Chondrocyte (in vitro differentiated cells): ENCODE measurements at regions not wholly inside any gene's neighbourhood (a gene's known extent, or its start where the extent isn't known, plus 50 kb on each side); places are given as distances from the start of the nearest gene placed in this dataset.
A peak's percentile ranks its signal among the peaks of the same experiment; 100 is the strongest.

Source experiments
- DNase-seq: peaks from one replicate; pipeline ENCODE4 v3.0.0; 2021; ENCODE audit warnings: mixed read lengths, low spot score
- H3K27ac Mint-ChIP-seq: one replicate; pipeline ENCODE4 v1.8.0; 2021; ENCODE audit warnings: mild to moderate bottlenecking, moderate library complexity, mixed read lengths; ENCODE audit not compliant: unreplicated experiment
- H3K27me3 Mint-ChIP-seq: 2 replicates; pipeline ENCODE4 v1.8.0; 2021; ENCODE audit warnings: low read depth, mixed read lengths
- H3K36me3 Mint-ChIP-seq: 2 replicates; pipeline ENCODE4 v1.8.0; 2021; ENCODE audit warnings: low read depth, mixed read lengths
- H3K4me1 Mint-ChIP-seq: 2 replicates; pipeline ENCODE4 v1.8.0; 2021; ENCODE audit warnings: low read depth, mild to moderate bottlenecking, mixed read lengths
- H3K4me3 Mint-ChIP-seq: one replicate; pipeline ENCODE4 v1.8.0; 2021; ENCODE audit warnings: mild to moderate bottlenecking, moderate library complexity, mixed read lengths; ENCODE audit not compliant: unreplicated experiment
- H3K9me3 Mint-ChIP-seq: 2 replicates; pipeline ENCODE4 v1.8.0; 2021; ENCODE audit warnings: low read depth, mixed read lengths
- TF ChIP-seq, protein P1 (sequence below): fragments of 200-600 bp; sonication (generic); IDR thresholded peaks from 2 replicates; pipeline ENCODE4 v1.5.0; 2021; ENCODE audit warnings: antibody characterized with exemption, mild to moderate bottlenecking, moderate library complexity

DNA sequence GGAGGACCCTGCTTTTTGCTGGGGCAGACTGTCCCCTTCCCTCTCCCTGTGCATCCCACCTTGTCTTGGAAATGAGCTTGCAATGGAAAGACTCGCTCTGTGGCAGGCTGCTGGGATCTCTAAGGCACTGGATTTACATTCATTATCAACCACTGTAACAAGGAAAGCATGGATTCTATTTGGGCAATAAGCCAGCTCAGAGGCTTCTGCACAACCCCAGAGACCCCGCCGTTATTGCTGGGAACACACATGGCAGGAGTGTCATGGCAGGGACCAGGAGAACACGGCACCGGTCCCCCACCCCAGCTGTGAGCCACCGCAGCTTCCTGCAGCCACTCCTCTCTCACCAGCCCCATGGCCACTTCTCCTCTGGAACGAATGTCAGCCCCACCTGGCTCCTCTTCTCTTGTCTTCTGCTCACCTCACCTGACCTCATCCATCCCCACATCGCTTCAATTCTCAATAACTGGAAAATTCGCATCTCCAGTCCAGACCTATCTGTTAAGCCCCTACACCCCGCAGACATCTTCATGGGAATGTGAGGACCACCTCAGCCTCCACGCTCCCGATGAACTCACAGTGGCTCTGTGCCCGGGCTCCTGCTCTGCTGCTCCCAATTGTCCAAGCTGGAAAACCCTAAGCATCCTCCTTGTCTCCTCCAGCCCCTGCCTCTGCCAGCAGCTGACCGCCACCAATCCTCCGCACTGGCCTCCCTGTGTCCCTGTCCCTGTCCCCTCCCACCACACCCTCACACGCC, 181.5 kb downstream of the USP12 start:
- no peak overlapping the region for H3K4me3 Mint-ChIP-seq
- DNase-seq: no peak
- H3K9me3 Mint-ChIP-seq: no peaks in the 10 kb centered on the region
- H3K36me3 Mint-ChIP-seq: no peaks in the 10 kb centered on the region
- peaks cover 21% of the 10 kb centered on the region for H3K4me1 Mint-ChIP-seq
- H3K27me3 Mint-ChIP-seq: peaks cover 5% of the 10 kb centered on the region
- H3K27ac Mint-ChIP-seq: no peak overlapping the region
- TF ChIP-seq, protein P1, sequence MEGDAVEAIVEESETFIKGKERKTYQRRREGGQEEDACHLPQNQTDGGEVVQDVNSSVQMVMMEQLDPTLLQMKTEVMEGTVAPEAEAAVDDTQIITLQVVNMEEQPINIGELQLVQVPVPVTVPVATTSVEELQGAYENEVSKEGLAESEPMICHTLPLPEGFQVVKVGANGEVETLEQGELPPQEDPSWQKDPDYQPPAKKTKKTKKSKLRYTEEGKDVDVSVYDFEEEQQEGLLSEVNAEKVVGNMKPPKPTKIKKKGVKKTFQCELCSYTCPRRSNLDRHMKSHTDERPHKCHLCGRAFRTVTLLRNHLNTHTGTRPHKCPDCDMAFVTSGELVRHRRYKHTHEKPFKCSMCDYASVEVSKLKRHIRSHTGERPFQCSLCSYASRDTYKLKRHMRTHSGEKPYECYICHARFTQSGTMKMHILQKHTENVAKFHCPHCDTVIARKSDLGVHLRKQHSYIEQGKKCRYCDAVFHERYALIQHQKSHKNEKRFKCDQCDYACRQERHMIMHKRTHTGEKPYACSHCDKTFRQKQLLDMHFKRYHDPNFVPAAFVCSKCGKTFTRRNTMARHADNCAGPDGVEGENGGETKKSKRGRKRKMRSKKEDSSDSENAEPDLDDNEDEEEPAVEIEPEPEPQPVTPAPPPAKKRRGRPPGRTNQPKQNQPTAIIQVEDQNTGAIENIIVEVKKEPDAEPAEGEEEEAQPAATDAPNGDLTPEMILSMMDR: no peak

DNA sequence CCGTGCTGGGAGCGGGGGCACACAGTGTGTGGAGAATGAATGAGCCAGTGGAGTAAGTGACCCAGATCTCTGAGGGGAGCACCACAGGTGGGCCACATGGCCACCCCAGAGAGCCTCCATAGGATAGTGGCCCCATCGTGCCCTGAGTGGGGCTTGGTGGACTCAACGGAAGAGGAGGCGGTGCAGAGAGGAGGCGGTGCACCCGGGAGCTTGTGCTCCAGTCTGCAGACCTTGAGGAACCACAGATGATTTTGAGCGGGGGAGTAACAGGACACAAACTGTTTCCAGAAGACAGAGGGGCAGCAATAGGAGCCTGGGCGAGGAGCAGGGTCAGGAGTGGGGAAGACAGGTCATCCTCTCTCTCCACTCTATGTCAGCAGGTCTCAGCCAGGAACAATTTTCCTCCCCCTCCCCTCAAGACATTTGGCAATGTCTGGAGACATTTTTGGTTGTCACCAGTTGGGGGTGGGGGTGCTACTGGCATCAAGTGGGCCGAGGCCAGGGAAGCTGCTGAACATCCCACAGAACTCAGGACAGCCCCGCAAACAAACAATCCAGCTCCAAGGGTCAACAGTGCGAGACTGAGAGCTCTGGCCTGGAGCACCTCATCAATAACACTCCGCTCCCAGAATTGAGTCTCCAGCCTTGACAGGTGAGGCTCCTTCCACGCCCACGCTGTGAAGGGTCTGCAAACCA, 182.2 kb downstream of the USP12 start:
- Mint-ChIP-seq H3K27ac (no peak overlapping the region), H3K4me1 (peaks cover 21% of the 10 kb centered on the region), H3K4me3 (no peak overlapping the region), H3K27me3 (peaks cover 4% of the 10 kb centered on the region), H3K9me3 (no peaks in the 10 kb centered on the region), H3K36me3 (no peaks in the 10 kb centered on the region)
- TF ChIP-seq, protein P1: no peak
- DNase-seq: no peak

DNA sequence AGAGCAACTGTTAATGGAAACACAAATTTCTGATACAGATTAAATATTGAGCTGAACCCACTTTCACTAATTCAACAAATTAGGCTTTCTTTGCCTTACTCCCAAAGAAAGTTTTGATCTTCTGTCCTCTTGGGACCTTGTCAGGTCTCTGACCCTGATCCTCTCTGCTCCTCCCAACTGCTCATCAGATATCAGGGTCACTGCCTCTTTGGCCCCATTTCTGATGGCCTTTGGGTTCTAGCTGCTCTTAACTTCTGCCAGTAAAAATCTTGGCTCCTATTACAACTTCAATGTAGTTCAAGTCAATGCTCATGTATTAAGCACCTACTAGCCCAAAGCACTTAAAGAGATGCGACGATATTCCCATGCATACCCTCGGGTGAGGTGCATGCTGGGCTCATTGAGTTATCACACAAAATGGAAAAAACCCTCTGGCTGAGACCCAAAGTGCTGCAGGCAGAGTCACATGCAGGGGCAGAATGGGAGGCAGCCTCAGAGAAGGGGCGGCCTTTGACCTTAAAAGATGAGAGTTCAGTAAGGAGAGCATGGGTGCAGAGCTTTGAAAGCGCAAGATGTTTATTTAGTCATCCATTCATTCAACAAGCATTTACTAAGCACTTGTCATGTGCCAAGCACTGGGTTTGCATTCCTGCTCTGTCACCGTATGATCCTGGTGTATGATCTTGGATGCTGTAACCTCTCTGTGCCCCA, 183.4 kb downstream of the USP12 start:
- Mint-ChIP-seq H3K36me3 (no peaks in the 10 kb centered on the region), H3K9me3 (no peaks in the 10 kb centered on the region), H3K4me1 (peaks cover 21% of the 10 kb centered on the region), H3K27ac (no peak overlapping the region), H3K4me3 (no peak overlapping the region), H3K27me3 (peaks cover 6% of the 10 kb centered on the region)
- DNase-seq: no peak
- TF ChIP-seq, protein P1: no peak

DNA sequence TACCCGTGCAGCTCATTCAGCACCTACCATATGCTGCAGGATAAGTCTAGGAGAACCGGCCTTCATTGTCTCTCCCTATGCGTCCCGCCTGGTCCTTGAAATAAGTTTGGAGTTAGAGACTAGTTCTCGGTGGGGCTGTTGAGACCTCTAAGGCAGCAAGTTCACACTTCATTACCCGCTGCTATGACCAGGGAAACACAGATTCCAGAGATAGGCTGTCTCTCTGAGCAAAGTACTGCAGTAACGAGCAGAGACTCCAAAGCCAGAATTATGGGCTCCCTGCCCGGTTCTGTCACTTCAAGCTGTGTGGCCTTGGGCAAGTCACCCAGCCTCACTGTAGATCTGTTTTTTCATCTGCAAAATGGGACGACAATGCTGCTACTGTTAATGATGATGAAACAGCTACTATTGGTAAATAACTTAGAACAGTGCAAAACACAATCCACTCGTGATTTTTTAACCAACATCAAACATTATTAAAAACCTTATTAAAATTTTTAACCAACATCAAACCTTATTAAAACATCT, 184.1 kb downstream of the USP12 start:
- Mint-ChIP-seq H3K27ac (no peak overlapping the region), H3K9me3 (no peaks in the 10 kb centered on the region), H3K36me3 (no peaks in the 10 kb centered on the region), H3K27me3 (peaks cover 6% of the 10 kb centered on the region), H3K4me3 (no peak overlapping the region), H3K4me1 (peaks cover 15% of the 10 kb centered on the region)
- DNase-seq: no peak
- TF ChIP-seq, protein P1: no peak

DNA sequence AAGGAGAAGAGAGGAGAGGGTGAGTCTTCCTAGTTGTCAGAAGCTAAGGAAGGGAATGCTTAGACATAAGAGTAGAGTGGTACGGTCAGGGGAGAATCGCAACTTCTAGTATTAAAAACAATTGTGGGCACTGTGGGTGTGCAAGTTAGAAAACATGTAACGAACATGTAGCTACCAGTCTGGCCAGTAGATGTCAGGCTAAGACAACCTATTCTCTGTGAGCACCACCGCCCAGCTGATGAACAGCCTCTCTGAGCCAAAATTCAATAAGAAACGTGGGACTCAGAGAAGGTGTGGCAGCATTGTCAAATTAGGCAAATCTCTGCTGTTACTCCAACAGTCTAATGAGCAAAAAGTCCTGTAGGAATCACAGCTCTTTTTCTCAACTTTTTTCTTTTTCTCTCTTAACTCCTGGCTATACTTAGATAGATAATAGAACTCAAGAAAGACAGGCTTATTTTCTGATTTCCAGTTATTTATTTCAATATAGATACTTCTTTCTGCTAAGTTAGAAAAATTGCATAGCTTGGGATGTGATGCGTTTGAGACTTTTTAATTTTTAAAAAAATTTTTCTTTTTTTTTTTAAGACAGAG, 186.2 kb downstream of the USP12 start:
- TF ChIP-seq, protein P1: peak; percentile 96
- no peaks in the 10 kb centered on the region for H3K36me3 Mint-ChIP-seq
- no peaks in the 10 kb centered on the region for H3K9me3 Mint-ChIP-seq
- no peak overlapping the region for H3K4me3 Mint-ChIP-seq
- H3K27me3 Mint-ChIP-seq: peaks cover 7% of the 10 kb centered on the region
- H3K4me1 Mint-ChIP-seq: no peaks in the 10 kb centered on the region
- no peak overlapping the region for H3K27ac Mint-ChIP-seq
- no peak for DNase-seq
